ENCODE measurements at regions not wholly inside any gene's neighbourhood (a gene's known extent, or its start where the extent isn't known, plus 50 kb on each side); places are given as distances from the start of the nearest gene placed in this dataset.

GRCh38 chr9:90966480-90967144 is 165.0 kb downstream of the SYK start:
- H3K36me3 ChIP-seq = no peaks in the 10 kb centered on the region
- TF ChIP-seq CTCF (IDR thresholded peaks at IDR 0.05 in 8 of 11, conservative IDR thresholded peaks at IDR 0.05 in 3 of 11) (no peak), POLR2AphosphoS5 (IDR thresholded peaks at IDR 0.05) (no peak), POLR2A (IDR thresholded peaks at IDR 0.05) (no peak)
- 71 to 87% (median 84%) methylated on average over 19 of the region's 19 CpGs for WGBS, 5 donors
- H3K9me3 ChIP-seq = no peaks in the 10 kb centered on the region
- H3K4me3 ChIP-seq = no peak overlapping the region
- H3K4me1 ChIP-seq = peaks cover 0 to 7% (median 0%) of the 10 kb centered on the region in 6 donors
- no peak overlapping the region for H3K27ac ChIP-seq
- peaks cover 0 to 19% (median 0%) of the 10 kb centered on the region in 7 donors for H3K27me3 ChIP-seq (replicated peaks in 1 of 7)
- DNase-seq = no peak
- intact Hi-C loops (cut with DNase I; ENCODE audit: low total_unique reads) = no loop called here

GRCh38 chr9:90967145-90967538 is 165.5 kb downstream of the SYK start:
- 87 to 91% (median 88%) methylated on average over 7 of the region's 7 CpGs for WGBS, 5 donors

GRCh38 chr9:90969021-90969675 is 167.5 kb downstream of the SYK start:
- Histone ChIP-seq H3K27ac (no peak overlapping the region), H3K27me3 (replicated peaks in 1 of 7) (peaks cover 0 to 10% (median 0%) of the 10 kb centered on the region in 7 donors), H3K4me3 (no peak overlapping the region), H3K36me3 (no peaks in the 10 kb centered on the region), H3K4me1 (peaks cover 0 to 6% (median 0%) of the 10 kb centered on the region in 6 donors), H3K9me3 (no peaks in the 10 kb centered on the region)
- TF ChIP-seq CTCF (IDR thresholded peaks at IDR 0.05 in 8 of 11, conservative IDR thresholded peaks at IDR 0.05 in 3 of 11) (no peak), POLR2AphosphoS5 (IDR thresholded peaks at IDR 0.05) (no peak), POLR2A (IDR thresholded peaks at IDR 0.05) (no peak)
- 78 to 91% (median 88%) methylated on average over 10 of the region's 10 CpGs for WGBS, 5 donors
- no peak for DNase-seq
- intact Hi-C loops (cut with DNase I; ENCODE audit: low total_unique reads) = no loop called here

More at GRCh38 chr9:90967145-90967538, 165.5 kb downstream of the SYK start:
- Histone ChIP-seq H3K4me1 (peaks cover 0 to 7% (median 0%) of the 10 kb centered on the region in 6 donors), H3K9me3 (no peaks in the 10 kb centered on the region), H3K36me3 (no peaks in the 10 kb centered on the region), H3K4me3 (no peak overlapping the region), H3K27ac (no peak overlapping the region), H3K27me3 (replicated peaks in 1 of 7) (peaks cover 0 to 14% (median 0%) of the 10 kb centered on the region in 7 donors)
- DNase-seq = no peak
- TF ChIP-seq POLR2A (IDR thresholded peaks at IDR 0.05) (no peak), CTCF (IDR thresholded peaks at IDR 0.05 in 8 of 11, conservative IDR thresholded peaks at IDR 0.05 in 3 of 11) (no peak), POLR2AphosphoS5 (IDR thresholded peaks at IDR 0.05) (no peak)
- intact Hi-C loops (cut with DNase I; ENCODE audit: low total_unique reads) = no loop called here

- Histone ChIP-seq H3K4me1 (no peaks in the 10 kb centered on the region), H3K9me3 (no peaks in the 10 kb centered on the region), H3K36me3 (no peaks in the 10 kb centered on the region), H3K4me3 (no peak overlapping the region), H3K27ac (no peak overlapping the region), H3K27me3 (replicated peaks in 1 of 7) (peaks cover 0 to 15% (median 0%) of the 10 kb centered on the region in 7 donors)
- TF ChIP-seq CTCF (IDR thresholded peaks at IDR 0.05 in 8 of 11, conservative IDR thresholded peaks at IDR 0.05 in 3 of 11) = no peak
- TF ChIP-seq POLR2AphosphoS5 (IDR thresholded peaks at IDR 0.05) = no peak
- no peak for TF ChIP-seq POLR2A (IDR thresholded peaks at IDR 0.05)
- DNase-seq = no peak
- 85 to 93% (median 89%) methylated on average over 8 to 9 of the region's 9 CpGs for WGBS, 5 donors
- intact Hi-C loops (cut with DNase I; ENCODE audit: low total_unique reads) = no loop called here
These were observed 169.0 kb downstream of the SYK start for GRCh38 chr9:90970608-90971007.
